B cell (primary cell): ENCODE measurements at regions not wholly inside any gene's neighbourhood (a gene's known extent, or its start where the extent isn't known, plus 50 kb on each side); places are given as distances from the start of the nearest gene placed in this dataset.

Experiments used
- ATAC-seq: fragments of 200-7000 bp; cut with Tn5 transposase; one replicate; pipeline ENCODE4 v1.10.0; 2021; ENCODE audit warnings: low read depth, mild to moderate bottlenecking, moderate number of reproducible peaks, moderate library complexity
- CTCF ChIA-PET: fragments of 350-600 bp; sonication (Branson Sonifier 250); formaldehyde crosslinking; loops from one replicate; lab custom pipeline; 2021; ENCODE audit warnings: antibody characterized with exemption, inconsistent platforms; lab: Charles Lee
- POLR2A ChIA-PET: fragments of 350-600 bp; sonication (Branson Sonifier 250); formaldehyde crosslinking; loops from one replicate; lab custom pipeline; 2021; ENCODE audit warnings: antibody characterized with exemption; lab: Charles Lee
- DNase-seq: peaks from one replicate; pipeline ENCODE4 v3.0.0; 2013
- H2AFZ ChIP-seq: 2 replicates; pipeline ENCODE4 v1.6.1; 2012; ENCODE audit warnings: mild to moderate bottlenecking, low read depth, low read length; ENCODE audit not compliant: insufficient read depth, poor library complexity, severe bottlenecking
- H3K27ac ChIP-seq, 2 donors: 1 replicate in 1 of 2; 2 replicates in 1 of 2; pipeline ENCODE4 v1.5.1; 2012 to 2013; ENCODE audit warnings: low read length in 2 of 2, mild to moderate bottlenecking in 2 of 2, moderate library complexity in 1 of 2
- H3K27me3 ChIP-seq, 4 experiments: fragments of 200-600 bp in 1 of 4; sonication (generic) in 1 of 4; replicated peaks in 1 of 4; 1 replicate in 2 of 4; 2 replicates in 2 of 4; pipeline versions ENCODE4 v1.6.1 to v1.7.0; 2013 to 2016; ENCODE audit warnings: low read length in 3 of 4, mild to moderate bottlenecking in 2 of 4, mixed read lengths in 1 of 4, moderate library complexity in 1 of 4; ENCODE audit not compliant: insufficient read depth in 4 of 4, control insufficient read depth in 3 of 4; ENCODE audit errors: control extremely low read depth in 1 of 4
- H3K36me3 ChIP-seq, 2 experiments: replicated peaks in 1 of 2; 1 replicate in 1 of 2; 2 replicates in 1 of 2; pipeline versions ENCODE4 v1.6.1 to v1.7.1; 2013; ENCODE audit warnings: low read length in 1 of 2; ENCODE audit not compliant: insufficient read depth in 2 of 2, control insufficient read depth in 1 of 2; ENCODE audit errors: control extremely low read depth in 1 of 2, extremely low read depth in 1 of 2
- H3K4me1 ChIP-seq, 2 donors: fragments of 200-600 bp in 1 of 2; sonication (generic) in 1 of 2; 1 replicate in 1 of 2; 2 replicates in 1 of 2; pipeline versions ENCODE4 v1.5.1 to v1.6.1; 2013 to 2017; ENCODE audit warnings: low read length in 2 of 2; ENCODE audit not compliant: control insufficient read depth in 2 of 2, insufficient read depth in 2 of 2
- H3K4me2 ChIP-seq: replicated peaks from 2 replicates; pipeline ENCODE3; 2012; ENCODE audit warnings: mild to moderate bottlenecking, low read depth, low read length; ENCODE audit not compliant: poor library complexity, severe bottlenecking
- H3K4me3 ChIP-seq, 5 experiments: fragments of 200-600 bp in 1 of 5; sonication (generic) in 1 of 5; 1 replicate in 3 of 5; 2 replicates in 2 of 5; pipeline versions ENCODE4 v1.5.1 to v1.7.0; 2011 to 2016; ENCODE audit warnings: low read length in 4 of 5, mild to moderate bottlenecking in 4 of 5, low read depth in 2 of 5, control low read depth in 1 of 5, moderate library complexity in 1 of 5; ENCODE audit not compliant: insufficient read depth in 1 of 5; ENCODE audit errors: control extremely low read depth in 1 of 5, extremely low read depth in 1 of 5
- H3K79me2 ChIP-seq: fragments of 200-600 bp; sonication (generic); one replicate; pipeline ENCODE4 v1.6.0; 2016; ENCODE audit warnings: low read length; ENCODE audit not compliant: control insufficient read depth, insufficient read depth
- H3K9ac ChIP-seq: fragments of 200-600 bp; sonication (generic); 2 replicates; pipeline ENCODE4 v1.6.1; 2017; ENCODE audit warnings: mild to moderate bottlenecking, low read length, moderate library complexity
- H3K9me3 ChIP-seq, 3 donors: one replicate each; pipeline versions ENCODE4 v1.6.1 to v1.7.1; 2013; ENCODE audit warnings: low read length in 2 of 3; ENCODE audit not compliant: control insufficient read depth in 2 of 3, insufficient read depth in 1 of 3; ENCODE audit errors: control extremely low read depth in 1 of 3
- H4K20me1 ChIP-seq: 2 replicates; pipeline ENCODE4 v1.6.0; 2012; ENCODE audit warnings: mild to moderate bottlenecking, low read length; ENCODE audit not compliant: insufficient read depth, control insufficient read depth, poor library complexity, severe bottlenecking
- H3K27ac Mint-ChIP-seq: one replicate; pipeline ENCODE4 v1.8.0; 2021; ENCODE audit warnings: mixed read lengths
- H3K27me3 Mint-ChIP-seq: one replicate; pipeline ENCODE4 v1.8.0; 2021; ENCODE audit warnings: mixed read lengths
- H3K4me1 Mint-ChIP-seq: one replicate; pipeline ENCODE4 v1.8.0; 2021; ENCODE audit warnings: mixed read lengths
- H3K4me3 Mint-ChIP-seq: one replicate; pipeline ENCODE4 v1.8.0; 2021; ENCODE audit warnings: mixed read lengths
- H3K9me3 Mint-ChIP-seq: one replicate; pipeline ENCODE4 v1.8.0; 2022; ENCODE audit warnings: mixed read lengths; ENCODE audit not compliant: insufficient read depth
- EZH2 ChIP-seq: IDR thresholded peaks from 2 replicates; pipeline ENCODE4 v1.6.1; 2012; ENCODE audit warnings: borderline replicate concordance, low read depth, mild to moderate bottlenecking, moderate library complexity, low read length; ENCODE audit not compliant: insufficient read depth, poor library complexity, severe bottlenecking
- WGBS: methylation state at CpG from one replicate; pipeline ENCODE4 v1.1.5; 2013; ENCODE audit warnings: missing lambda C conversion rate; ENCODE audit not compliant: insufficient coverage; 5-methylcytosine and 5-hydroxymethylcytosine counted together
- intact Hi-C: fragments of 100-400 bp; cut with micrococcal nuclease; formaldehyde crosslinking; loops from one replicate; pipeline ENCODE4 v1.10.0; 2022
- TF ChIP-seq, protein P1 (sequence below): fragments of 200-600 bp; IDR thresholded peaks from one replicate; pipeline ENCODE4 v1.8.0; 2022; ENCODE audit warnings: antibody characterized with exemption, mild to moderate bottlenecking

DNA sequence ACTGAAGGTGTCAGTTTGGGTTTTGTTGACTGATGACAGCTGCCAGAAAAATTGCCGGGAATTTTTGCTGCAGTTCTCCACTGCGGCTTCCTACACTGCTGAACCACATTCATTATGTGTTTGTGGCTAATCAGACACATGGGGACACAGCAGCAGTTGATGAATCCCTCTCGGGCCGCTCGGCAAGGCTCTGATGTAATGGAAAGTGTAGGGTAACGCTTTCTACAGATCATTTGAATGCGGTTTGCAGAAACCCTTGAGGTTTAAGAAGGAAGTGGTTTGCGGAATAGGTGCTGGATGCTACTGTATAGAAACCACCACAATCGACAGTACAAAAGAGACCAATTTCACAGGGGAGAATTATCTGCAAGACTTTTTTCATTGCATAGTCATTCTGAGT is 138.7 kb upstream of the SASH1 start:
- H3K79me2 ChIP-seq: no peaks in the 10 kb centered on the region
- H3K36me3 ChIP-seq: no peaks in the 10 kb centered on the region
- ChIA-PET CTCF (no interaction called here), POLR2A (no interaction called here)
- H3K4me1 ChIP-seq: peaks cover 11 to 12% of the 10 kb centered on the region in 2 donors
- peaks cover 2 to 61% (median 27%) of the 10 kb centered on the region in 4 experiments for H3K27me3 ChIP-seq
- H3K9ac ChIP-seq: no peak overlapping the region
- DNase-seq: peak; percentile 34
- TF ChIP-seq EZH2: no peak
- TF ChIP-seq, protein P1, sequence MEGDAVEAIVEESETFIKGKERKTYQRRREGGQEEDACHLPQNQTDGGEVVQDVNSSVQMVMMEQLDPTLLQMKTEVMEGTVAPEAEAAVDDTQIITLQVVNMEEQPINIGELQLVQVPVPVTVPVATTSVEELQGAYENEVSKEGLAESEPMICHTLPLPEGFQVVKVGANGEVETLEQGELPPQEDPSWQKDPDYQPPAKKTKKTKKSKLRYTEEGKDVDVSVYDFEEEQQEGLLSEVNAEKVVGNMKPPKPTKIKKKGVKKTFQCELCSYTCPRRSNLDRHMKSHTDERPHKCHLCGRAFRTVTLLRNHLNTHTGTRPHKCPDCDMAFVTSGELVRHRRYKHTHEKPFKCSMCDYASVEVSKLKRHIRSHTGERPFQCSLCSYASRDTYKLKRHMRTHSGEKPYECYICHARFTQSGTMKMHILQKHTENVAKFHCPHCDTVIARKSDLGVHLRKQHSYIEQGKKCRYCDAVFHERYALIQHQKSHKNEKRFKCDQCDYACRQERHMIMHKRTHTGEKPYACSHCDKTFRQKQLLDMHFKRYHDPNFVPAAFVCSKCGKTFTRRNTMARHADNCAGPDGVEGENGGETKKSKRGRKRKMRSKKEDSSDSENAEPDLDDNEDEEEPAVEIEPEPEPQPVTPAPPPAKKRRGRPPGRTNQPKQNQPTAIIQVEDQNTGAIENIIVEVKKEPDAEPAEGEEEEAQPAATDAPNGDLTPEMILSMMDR: no peak
- Mint-ChIP-seq H3K4me1 (peaks cover 22% of the 10 kb centered on the region), H3K27me3 (peaks cover 61% of the 10 kb centered on the region), H3K27ac (peak overlapping the region; percentile 54), H3K9me3 (peaks cover 2% of the 10 kb centered on the region), H3K4me3 (no peak overlapping the region)
- no peaks in the 10 kb centered on the region for H4K20me1 ChIP-seq
- WGBS: 0% methylated on average over 5 of the region's 9 CpGs
- ATAC-seq: peak; percentile 47
- H3K4me3 ChIP-seq: no peak overlapping the region
- no peak overlapping the region for H3K27ac ChIP-seq
- H3K4me2 ChIP-seq: no peak overlapping the region
- H2AFZ ChIP-seq: no peak overlapping the region
- peaks cover 6 to 33% (median 8%) of the 10 kb centered on the region in 3 donors for H3K9me3 ChIP-seq
- intact Hi-C loops: no loop called here

DNA sequence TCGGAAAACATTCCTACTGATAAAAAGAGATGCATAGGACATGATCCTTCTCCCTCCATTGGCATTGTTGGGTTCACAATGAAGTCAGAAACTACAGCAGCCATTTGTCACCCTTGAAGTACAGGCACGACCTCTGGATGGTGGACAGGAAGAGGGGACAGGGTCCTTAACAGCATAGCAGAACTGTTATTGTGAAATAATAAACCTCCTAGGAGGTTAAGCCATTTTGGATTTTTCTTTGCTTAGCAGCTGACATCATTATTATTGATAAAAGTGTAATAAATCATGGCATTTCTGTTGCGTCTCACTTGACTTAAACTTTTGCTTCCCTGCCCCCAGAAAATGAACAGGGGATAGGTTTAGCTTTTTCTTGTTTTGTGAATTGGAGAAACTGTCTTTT is 134.3 kb upstream of the SASH1 start:
- CTCF ChIA-PET: no interaction called here
- intact Hi-C loops: no loop called here

More for the DNA sequence above, 134.3 kb upstream of the SASH1 start:
- Histone ChIP-seq H4K20me1 (no peaks in the 10 kb centered on the region), H3K36me3 (no peaks in the 10 kb centered on the region), H3K27ac (no peak overlapping the region), H3K4me2 (no peak overlapping the region), H3K9me3 (peaks cover 1 to 19% (median 6%) of the 10 kb centered on the region in 3 donors), H3K4me1 (peaks cover 11 to 12% of the 10 kb centered on the region in 2 donors), H3K79me2 (no peaks in the 10 kb centered on the region), H3K27me3 (peaks cover 0 to 42% (median 13%) of the 10 kb centered on the region in 4 experiments), H3K4me3 (no peak overlapping the region), H2AFZ (no peak overlapping the region), H3K9ac (no peak overlapping the region)
- DNase-seq (no peak), ATAC-seq (no peak)
- TF ChIP-seq, protein P1: no peak
- TF ChIP-seq EZH2: no peak
- Mint-ChIP-seq H3K9me3 (peaks cover 2% of the 10 kb centered on the region), H3K27me3 (peaks cover 62% of the 10 kb centered on the region), H3K4me1 (peaks cover 19% of the 10 kb centered on the region), H3K27ac (no peak overlapping the region), H3K4me3 (no peak overlapping the region)
- POLR2A ChIA-PET: no interaction called here
- 67% methylated on average over 1 of the region's 3 CpGs for WGBS
